ENCODE measurements at regions not wholly inside any gene's neighbourhood (a gene's known extent, or its start where the extent isn't known, plus 50 kb on each side); places are given as distances from the start of the nearest gene placed in this dataset.
"Not testable (repeated sequence)": the region's sequence is repeated elsewhere in the genome, so short reads cannot be mapped to it uniquely, and the experiment has no call there.

GRCh38 chr6:76770281-76770680 is 693.0 kb downstream of the HTR1B start:
- H3K27ac ChIP-seq, result no peak overlapping the region
- no peaks in the 10 kb centered on the region for H3K9me3 ChIP-seq
- no peaks in the 10 kb centered on the region for H3K36me3 ChIP-seq
- no peak for TF ChIP-seq POLR2A (IDR thresholded peaks at IDR 0.05)
- TF ChIP-seq CTCF (IDR thresholded peaks at IDR 0.05), result no peak
- 67 to 75% (median 73%) methylated on average over 2 of the region's 2 CpGs for WGBS, 4 donors
- intact Hi-C loops (cut with DNase I), result loop anchor here in 1 of 10 donors (10.0 kb wide), 1 partner anchor 685 kb away; no protein-coding TSS in a partner anchor
- ATAC-seq, result no peak
- no peaks in the 10 kb centered on the region for H3K27me3 ChIP-seq
- no peak overlapping the region for H3K4me3 ChIP-seq
- peaks cover 0 to 24% (median 0%) of the 10 kb centered on the region in 12 donors for H3K4me1 ChIP-seq
- no peak for DNase-seq

- intact Hi-C loops (cut with DNase I), result no loop called here
- DNase-seq, result no peak
- H3K27ac ChIP-seq, result no peak overlapping the region
- H3K36me3 ChIP-seq, result no peaks in the 10 kb centered on the region
- H3K9me3 ChIP-seq, result no peaks in the 10 kb centered on the region
- peaks cover 0 to 13% (median 0%) of the 10 kb centered on the region in 12 donors for H3K4me1 ChIP-seq
- ATAC-seq, result no peak
- 24 to 64% (median 38%) methylated on average over 2 of the region's 2 CpGs for WGBS, 4 donors
- H3K27me3 ChIP-seq, result no peaks in the 10 kb centered on the region
- no peak for TF ChIP-seq POLR2A (IDR thresholded peaks at IDR 0.05)
- TF ChIP-seq CTCF (IDR thresholded peaks at IDR 0.05), result no peak
- no peak overlapping the region for H3K4me3 ChIP-seq
Measured at GRCh38 chr6:76768556-76768955, 694.7 kb downstream of the HTR1B start.

- H3K27ac ChIP-seq, result no peak overlapping the region
- TF ChIP-seq POLR2A (IDR thresholded peaks at IDR 0.05) (no peak), CTCF (IDR thresholded peaks at IDR 0.05) (no peak)
- no peak for ATAC-seq
- WGBS, 4 donors, result 35 to 40% (median 36%) methylated on average over 2 of the region's 2 CpGs
- H3K4me1 ChIP-seq, result no peaks in the 10 kb centered on the region
- intact Hi-C loops (cut with DNase I), result no loop called here
- H3K27me3 ChIP-seq, result no peaks in the 10 kb centered on the region
- H3K36me3 ChIP-seq, result no peaks in the 10 kb centered on the region
- H3K9me3 ChIP-seq, result no peaks in the 10 kb centered on the region
- DNase-seq, result no peak
- H3K4me3 ChIP-seq, result no peak overlapping the region
Measured at GRCh38 chr6:76764057-76764456, 691.6 kb upstream of the IMPG1 start.

GRCh38 chr6:76752841-76753240 is 680.4 kb upstream of the IMPG1 start:
- Histone ChIP-seq H3K4me1 (no peaks in the 10 kb centered on the region), H3K9me3 (peaks cover 0 to 11% (median 0%) of the 10 kb centered on the region in 12 donors), H3K4me3 (no peak overlapping the region), H3K27ac (no peak overlapping the region), H3K36me3 (no peaks in the 10 kb centered on the region), H3K27me3 (no peaks in the 10 kb centered on the region)
- WGBS, 4 donors, result 86 to 100% (median 90%) methylated on average over 2 of the region's 2 CpGs
- DNase-seq, result no peak
- no peak for ATAC-seq
- TF ChIP-seq CTCF (IDR thresholded peaks at IDR 0.05), result no peak
- intact Hi-C loops (cut with DNase I), result no loop called here

- WGBS, 4 donors, result 86 to 94% (median 92%) methylated on average over 1 to 3 of the region's 3 CpGs
- H3K4me1 ChIP-seq; H3K4me3 ChIP-seq; intact Hi-C loops (cut with DNase I); DNase-seq; H3K27ac ChIP-seq; H3K27me3 ChIP-seq; ATAC-seq; H3K36me3 ChIP-seq: not testable (repeated sequence)
- H3K9me3 ChIP-seq, result peaks cover 0 to 21% (median 0%) of the 10 kb centered on the region in 12 donors
Measured at GRCh38 chr6:76745388-76745787, 672.9 kb upstream of the IMPG1 start.

GRCh38 chr6:76744151-76744720 is 671.8 kb upstream of the IMPG1 start:
- H3K27me3 ChIP-seq; DNase-seq; ATAC-seq; H3K4me1 ChIP-seq; H3K36me3 ChIP-seq; intact Hi-C loops (cut with DNase I); H3K4me3 ChIP-seq; H3K27ac ChIP-seq: not testable (repeated sequence)
- H3K9me3 ChIP-seq, result peaks cover 0 to 21% (median 0%) of the 10 kb centered on the region in 12 donors
- WGBS, 4 donors, result 84 to 93% (median 85%) methylated on average over 14 to 38 of the region's 38 CpGs; no CpG with 5 or more reads in 1 of the 4 donors
